Panc1 (cell line): ENCODE measurements at regions not wholly inside any gene's neighbourhood (a gene's known extent, or its start where the extent isn't known, plus 50 kb on each side); places are given as distances from the start of the nearest gene placed in this dataset.

Experiments
- CTCF ChIP-seq: fragments of 450-650 bp; IDR thresholded peaks from 2 replicates; pipeline ENCODE4 v1.5.1; 2017; ENCODE audit warnings: mild to moderate bottlenecking
- REST ChIP-seq, 2 experiments: IDR thresholded peaks; 2 replicates each; pipeline ENCODE4 v1.6.1; 2011 to 2012; ENCODE audit warnings: low read depth in 2 of 2, control low read depth in 1 of 2, low read length in 1 of 2, mild to moderate bottlenecking in 1 of 2, moderate library complexity in 1 of 2; ENCODE audit not compliant: insufficient read depth in 1 of 2
- TCF7L2 ChIP-seq: IDR thresholded peaks from 2 replicates; pipeline ENCODE4 v1.6.1; 2011; ENCODE audit warnings: mild to moderate bottlenecking, low read depth, low read length, inconsistent platforms

- TF ChIP-seq TCF7L2 (no peak), REST (IDR thresholded peaks at IDR 0.05; ENCODE audit: insufficient read depth in 1 of 2, low read depth in 2 of 2, low read length in 1 of 2) (no peak), CTCF (no peak)
These were observed 73.0 kb upstream of the KCNG1 start for GRCh38 chr20:51095633-51096521.
